GM12878 (cell line): ENCODE measurements at regions not wholly inside any gene's neighbourhood (a gene's known extent, or its start where the extent isn't known, plus 50 kb on each side); places are given as distances from the start of the nearest gene placed in this dataset.
"Not testable (repeated sequence)": the region's sequence is repeated elsewhere in the genome, so short reads cannot be mapped to it uniquely, and the experiment has no call there.

Experiments
- ATAC-seq: fragments of 200-7000 bp; cut with Tn5 transposase; 3 replicates; pipeline ENCODE4 v1.9.1; 2020; ENCODE audit warnings: mild to moderate bottlenecking, moderate library complexity
- BruUV-seq: library from RNA; stranded (reverse); fragments of 400-500 nt; replicated peaks from 2 replicates; lab custom pipeline; 2021; lab: Mats Ljungman, UMichigan
- CTCF ChIA-PET: fragments of 300-600 bp; sonication (Branson Sonifier 250); formaldehyde crosslinking; extraction: SDS; loops from one replicate; lab custom pipeline; 2021; ENCODE audit warnings: inconsistent platforms; lab: Yijun Ruan, JAX
- POLR2A ChIA-PET: fragments of 350-600 bp; formaldehyde crosslinking; extraction: SDS; loops from one replicate; lab custom pipeline; 2021; ENCODE audit warnings: inconsistent platforms; lab: Charles Lee
- RAD21 ChIA-PET: fragments of 300-600 bp; sonication (Branson Sonifier 250); formaldehyde crosslinking; loops from one replicate; lab custom pipeline; 2023; ENCODE audit warnings: antibody characterized with exemption; ENCODE audit not compliant: unreplicated experiment; lab: Charles Lee
- SMC1A ChIA-PET: fragments of 300-600 bp; sonication (Branson Sonifier 250); formaldehyde crosslinking; loops from one replicate; lab custom pipeline; 2023; ENCODE audit not compliant: unreplicated experiment, uncharacterized antibody; lab: Charles Lee
- DNase-seq: peaks from one replicate; pipeline ENCODE4 v3.0.0-alpha.2; 2011; ENCODE audit warnings: low read depth, low spot score
- FAIRE-seq: peaks from 3 replicates; lab custom pipeline; 2011; peaks lifted over from hg19 to GRCh38; lab: Jason Lieb, UNC
- H2AFZ ChIP-seq: 2 replicates; pipeline ENCODE4 v1.6.0; 2011; ENCODE audit warnings: low read depth, low read length, control low read depth; ENCODE audit not compliant: control insufficient read depth
- H3K27ac ChIP-seq: 2 replicates; pipeline ENCODE4 v1.5.1; 2011; ENCODE audit warnings: control low read depth; ENCODE audit not compliant: control insufficient read depth, insufficient read depth
- H3K27me3 ChIP-seq, 2 experiments: replicated peaks in 1 of 2; 2 replicates each; pipeline versions ENCODE4 v1.6.0 to v1.6.1; 2011; ENCODE audit warnings: low read length in 1 of 2; ENCODE audit not compliant: control insufficient read depth in 2 of 2, insufficient read depth in 2 of 2
- H3K36me3 ChIP-seq, 2 experiments: 2 replicates each; pipeline ENCODE4 v1.5.1; 2011; ENCODE audit warnings: low read length in 1 of 2; ENCODE audit not compliant: control insufficient read depth in 2 of 2, insufficient read depth in 2 of 2
- H3K4me1 ChIP-seq: 2 replicates; pipeline ENCODE4 v1.6.1; 2011; ENCODE audit warnings: mild to moderate bottlenecking, low read length, moderate library complexity, mixed read lengths; ENCODE audit not compliant: control insufficient read depth, insufficient read depth
- H3K4me2 ChIP-seq: 2 replicates; pipeline ENCODE4 v1.6.0; 2011; ENCODE audit warnings: control low read depth; ENCODE audit not compliant: control insufficient read depth, insufficient read depth
- H3K4me3 ChIP-seq: fragments of 200-600 bp; sonication (generic); 2 replicates; pipeline ENCODE4 v1.5.1; 2016
- H3K79me2 ChIP-seq: 2 replicates; pipeline ENCODE4 v1.6.0; 2011; ENCODE audit warnings: low read length; ENCODE audit not compliant: control insufficient read depth, insufficient read depth
- H3K9ac ChIP-seq: 2 replicates; pipeline ENCODE4 v1.8.0; 2011; ENCODE audit warnings: low read length, control low read depth, mixed read lengths; ENCODE audit not compliant: control insufficient read depth, insufficient read depth
- H3K9me3 ChIP-seq: replicated peaks from 3 replicates; pipeline ENCODE4 v1.5.1; 2011; ENCODE audit warnings: mild to moderate bottlenecking, low read length; ENCODE audit not compliant: control insufficient read depth, insufficient read depth
- H4K20me1 ChIP-seq: 2 replicates; pipeline ENCODE4 v1.6.0; 2011; ENCODE audit not compliant: control insufficient read depth, insufficient read depth
- WGBS: methylation state at CpG from one replicate; pipeline ENCODE4 v1.1.6; 2016; ENCODE audit warnings: low lambda C conversion rate; ENCODE audit not compliant: insufficient replicate concordance, insufficient coverage; ENCODE audit errors: missing lambda C conversion rate; 5-methylcytosine and 5-hydroxymethylcytosine counted together
- in situ Hi-C: fragments of 300-500 bp; cut with MboI; formaldehyde crosslinking; loops from 9 replicates; pipeline ENCODE4 v1.14.3; 2018; ENCODE audit warnings: mixed read lengths
- intact Hi-C: fragments of 100-400 bp; cut with micrococcal nuclease; formaldehyde crosslinking; loops from one replicate; pipeline ENCODE4 v1.14.2; 2022; ENCODE audit not compliant: unreplicated experiment

- H3K4me2 ChIP-seq, ATAC-seq, H3K9me3 ChIP-seq, in situ Hi-C loops, H3K4me1 ChIP-seq, RAD21 ChIA-PET, SMC1A ChIA-PET, H2AFZ ChIP-seq, intact Hi-C loops, DNase-seq, H3K4me3 ChIP-seq, H3K9ac ChIP-seq, H3K27ac ChIP-seq, POLR2A ChIA-PET, H3K36me3 ChIP-seq, H3K27me3 ChIP-seq, CTCF ChIA-PET, H4K20me1 ChIP-seq, BruUV-seq, H3K79me2 ChIP-seq, FAIRE-seq: not testable (repeated sequence)
These were observed 131.8 kb downstream of the SRGAP2 start for GRCh38 chr1:206335162-206335561.

- H3K9ac ChIP-seq, result not testable (repeated sequence)
These were observed 132.8 kb downstream of the SRGAP2 start for GRCh38 chr1:206335875-206336846.

GRCh38 chr1:206337024-206337423, 133.3 kb upstream of the IKBKE start:
- BruUV-seq, H3K9me3 ChIP-seq, FAIRE-seq, intact Hi-C loops, H3K4me2 ChIP-seq, RAD21 ChIA-PET, H3K79me2 ChIP-seq, H3K27me3 ChIP-seq, H4K20me1 ChIP-seq, H2AFZ ChIP-seq, DNase-seq, H3K9ac ChIP-seq, SMC1A ChIA-PET, H3K4me3 ChIP-seq, in situ Hi-C loops, H3K4me1 ChIP-seq, ATAC-seq, CTCF ChIA-PET, POLR2A ChIA-PET, H3K27ac ChIP-seq, H3K36me3 ChIP-seq: not testable (repeated sequence)
- WGBS, result 58% methylated on average over 1 of the region's 4 CpGs

More at GRCh38 chr1:206335875-206336846, 132.8 kb downstream of the SRGAP2 start:
- WGBS, result 53% methylated on average over 3 of the region's 10 CpGs
- SMC1A ChIA-PET, H3K4me3 ChIP-seq, H3K27me3 ChIP-seq, ATAC-seq, RAD21 ChIA-PET, in situ Hi-C loops, FAIRE-seq, BruUV-seq, H3K4me1 ChIP-seq, H3K27ac ChIP-seq, H3K79me2 ChIP-seq, POLR2A ChIA-PET, DNase-seq, H3K4me2 ChIP-seq, H3K9me3 ChIP-seq, CTCF ChIA-PET, H4K20me1 ChIP-seq, intact Hi-C loops, H2AFZ ChIP-seq, H3K36me3 ChIP-seq: not testable (repeated sequence)
